ENCODE measurements at regions not wholly inside any gene's neighbourhood (a gene's known extent, or its start where the extent isn't known, plus 50 kb on each side); places are given as distances from the start of the nearest gene placed in this dataset.
A peak's percentile ranks its signal among the peaks of the same experiment; 100 is the strongest.

DNA sequence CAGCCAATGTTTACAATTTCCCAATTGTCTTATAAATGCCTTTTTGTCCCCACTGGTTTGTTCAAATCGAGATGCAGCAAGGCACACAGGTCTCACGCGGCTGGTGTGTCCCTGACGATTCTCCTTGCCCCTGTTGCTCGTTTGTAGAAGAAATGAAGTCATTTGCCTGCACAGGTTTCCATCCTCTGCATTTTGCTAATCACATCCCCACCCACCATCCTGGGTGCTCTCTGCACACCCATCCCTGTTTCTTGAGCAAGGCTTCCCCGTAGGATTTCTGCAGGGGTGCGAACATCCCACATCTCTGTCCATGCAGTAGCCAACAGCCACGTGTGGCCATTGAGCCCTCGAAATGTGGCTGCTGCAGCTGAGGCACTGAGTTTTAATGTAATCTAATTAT is 59.8 kb upstream of the SOX1 start:
- H3K27me3 ChIP-seq (ENCODE audit: control insufficient read depth, insufficient read depth, low read length) = no peaks in the 10 kb centered on the region
- H3K9ac ChIP-seq (ENCODE audit: low read length in 3 of 3) = no peak overlapping the region
- no peaks in the 10 kb centered on the region for H3K36me3 ChIP-seq (ENCODE audit: control insufficient read depth in 2 of 3, insufficient read depth in 3 of 3, low read length in 3 of 3)
- FAIRE-seq = no peak
- no peak overlapping the region for H3K4me3 ChIP-seq (ENCODE audit: low read length in 3 of 3)
- H3K27ac ChIP-seq (ENCODE audit: low read depth in 2 of 2, low read length in 2 of 2) = no peak overlapping the region
- no peaks in the 10 kb centered on the region for H3K9me3 ChIP-seq (ENCODE audit: control insufficient read depth in 2 of 3, insufficient read depth in 1 of 3, low read length in 3 of 3)
- DNase-seq = no peak
- H3K4me1 ChIP-seq (ENCODE audit: control insufficient read depth in 2 of 3, insufficient read depth in 2 of 3, low read depth in 1 of 3, low read length in 3 of 3) = no peaks in the 10 kb centered on the region
- intact Hi-C loops (cut with DNase I) = no loop called here
- TF ChIP-seq, protein P1, sequence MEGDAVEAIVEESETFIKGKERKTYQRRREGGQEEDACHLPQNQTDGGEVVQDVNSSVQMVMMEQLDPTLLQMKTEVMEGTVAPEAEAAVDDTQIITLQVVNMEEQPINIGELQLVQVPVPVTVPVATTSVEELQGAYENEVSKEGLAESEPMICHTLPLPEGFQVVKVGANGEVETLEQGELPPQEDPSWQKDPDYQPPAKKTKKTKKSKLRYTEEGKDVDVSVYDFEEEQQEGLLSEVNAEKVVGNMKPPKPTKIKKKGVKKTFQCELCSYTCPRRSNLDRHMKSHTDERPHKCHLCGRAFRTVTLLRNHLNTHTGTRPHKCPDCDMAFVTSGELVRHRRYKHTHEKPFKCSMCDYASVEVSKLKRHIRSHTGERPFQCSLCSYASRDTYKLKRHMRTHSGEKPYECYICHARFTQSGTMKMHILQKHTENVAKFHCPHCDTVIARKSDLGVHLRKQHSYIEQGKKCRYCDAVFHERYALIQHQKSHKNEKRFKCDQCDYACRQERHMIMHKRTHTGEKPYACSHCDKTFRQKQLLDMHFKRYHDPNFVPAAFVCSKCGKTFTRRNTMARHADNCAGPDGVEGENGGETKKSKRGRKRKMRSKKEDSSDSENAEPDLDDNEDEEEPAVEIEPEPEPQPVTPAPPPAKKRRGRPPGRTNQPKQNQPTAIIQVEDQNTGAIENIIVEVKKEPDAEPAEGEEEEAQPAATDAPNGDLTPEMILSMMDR (IDR thresholded peaks at IDR 0.05; ENCODE audit: borderline replicate concordance, extremely low read depth, insufficient read depth) = no peak

DNA sequence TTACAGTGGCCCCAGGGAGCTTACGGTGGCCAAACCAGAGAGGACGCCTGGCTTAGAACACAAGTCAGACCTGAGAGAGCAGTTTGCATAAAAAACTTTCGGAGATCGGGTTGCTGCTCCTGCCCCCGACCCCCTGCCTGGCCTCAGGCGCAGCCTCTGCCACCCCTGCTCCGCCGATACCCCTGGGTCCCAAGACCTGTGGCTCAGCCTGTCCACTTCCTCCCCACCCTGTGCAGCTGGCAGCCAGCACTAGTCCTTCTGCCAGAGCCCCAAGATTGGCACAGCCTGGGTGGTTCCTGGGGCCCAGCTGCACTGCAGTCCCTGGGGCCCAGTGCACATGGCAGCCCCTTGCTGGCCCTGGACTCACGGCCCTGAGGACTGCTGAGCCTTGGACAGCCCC is 56.2 kb upstream of the SOX1 start:
- intact Hi-C loops (cut with DNase I) = no loop called here
- H3K4me1 ChIP-seq (ENCODE audit: control insufficient read depth in 2 of 3, insufficient read depth in 2 of 3, low read depth in 1 of 3, low read length in 3 of 3) = no peaks in the 10 kb centered on the region
- no peak overlapping the region for H3K9ac ChIP-seq (ENCODE audit: low read length in 3 of 3)
- H3K27me3 ChIP-seq (ENCODE audit: control insufficient read depth, insufficient read depth, low read length) = no peaks in the 10 kb centered on the region
- H3K36me3 ChIP-seq (ENCODE audit: control insufficient read depth in 2 of 3, insufficient read depth in 3 of 3, low read length in 3 of 3) = no peaks in the 10 kb centered on the region
- no peak overlapping the region for H3K27ac ChIP-seq (ENCODE audit: low read depth in 2 of 2, low read length in 2 of 2)
- H3K4me3 ChIP-seq (ENCODE audit: low read length in 3 of 3) = no peak overlapping the region
- DNase-seq (no peak), FAIRE-seq (no peak)
- no peaks in the 10 kb centered on the region for H3K9me3 ChIP-seq (ENCODE audit: control insufficient read depth in 2 of 3, insufficient read depth in 1 of 3, low read length in 3 of 3)
- TF ChIP-seq, protein P1 (IDR thresholded peaks at IDR 0.05; ENCODE audit: borderline replicate concordance, extremely low read depth, insufficient read depth) = no peak

DNA sequence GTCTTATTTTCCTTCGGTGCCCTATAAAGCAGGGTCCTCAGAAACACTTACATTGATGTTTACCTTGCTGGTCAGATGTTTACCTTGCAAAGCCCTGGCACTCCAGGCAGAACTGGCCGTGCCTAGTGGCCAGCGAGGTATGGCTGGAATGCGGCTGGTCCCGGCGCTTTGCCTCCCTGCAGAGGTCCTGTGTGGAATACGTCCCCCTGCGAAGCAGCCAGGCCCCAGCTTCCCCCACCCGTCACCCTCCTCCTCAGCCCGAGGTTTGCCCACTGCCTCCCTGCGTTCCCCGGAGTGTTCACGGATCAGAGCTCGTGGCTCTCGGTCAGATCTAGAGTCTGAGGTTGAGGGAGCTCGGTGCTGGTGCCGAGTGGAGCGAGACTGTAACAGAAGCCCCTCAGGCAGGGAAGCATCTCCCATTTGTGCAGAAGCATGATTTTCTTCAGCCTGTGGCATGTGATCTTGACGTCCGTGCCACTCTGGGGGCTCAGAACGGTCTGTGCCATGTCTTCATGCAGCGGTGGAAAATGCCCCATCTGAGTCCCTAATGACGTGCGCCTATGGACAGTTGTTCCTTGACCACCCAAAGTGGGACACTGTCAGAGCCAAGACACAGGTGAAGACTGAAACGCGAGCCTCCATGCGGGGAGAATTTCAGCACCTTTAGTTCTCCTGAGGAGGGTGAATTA is 54.8 kb upstream of the SOX1 start:
- H3K36me3 ChIP-seq (ENCODE audit: control insufficient read depth in 2 of 3, insufficient read depth in 3 of 3, low read length in 3 of 3) = no peaks in the 10 kb centered on the region
- H3K4me3 ChIP-seq (ENCODE audit: low read length in 3 of 3) = no peak overlapping the region
- H3K27me3 ChIP-seq (ENCODE audit: control insufficient read depth, insufficient read depth, low read length) = no peaks in the 10 kb centered on the region
- intact Hi-C loops (cut with DNase I) = no loop called here
- TF ChIP-seq, protein P1 (IDR thresholded peaks at IDR 0.05; ENCODE audit: borderline replicate concordance, extremely low read depth, insufficient read depth) = no peak
- H3K27ac ChIP-seq (ENCODE audit: low read depth in 2 of 2, low read length in 2 of 2) = no peak overlapping the region
- H3K9me3 ChIP-seq (ENCODE audit: control insufficient read depth in 2 of 3, insufficient read depth in 1 of 3, low read length in 3 of 3) = no peaks in the 10 kb centered on the region
- no peaks in the 10 kb centered on the region for H3K4me1 ChIP-seq (ENCODE audit: control insufficient read depth in 2 of 3, insufficient read depth in 2 of 3, low read depth in 1 of 3, low read length in 3 of 3)
- FAIRE-seq (no peak), DNase-seq (peak in 4 of 5 donors; percentile 81 to 86 (median 84))
- no peak overlapping the region for H3K9ac ChIP-seq (ENCODE audit: low read length in 3 of 3)

DNA sequence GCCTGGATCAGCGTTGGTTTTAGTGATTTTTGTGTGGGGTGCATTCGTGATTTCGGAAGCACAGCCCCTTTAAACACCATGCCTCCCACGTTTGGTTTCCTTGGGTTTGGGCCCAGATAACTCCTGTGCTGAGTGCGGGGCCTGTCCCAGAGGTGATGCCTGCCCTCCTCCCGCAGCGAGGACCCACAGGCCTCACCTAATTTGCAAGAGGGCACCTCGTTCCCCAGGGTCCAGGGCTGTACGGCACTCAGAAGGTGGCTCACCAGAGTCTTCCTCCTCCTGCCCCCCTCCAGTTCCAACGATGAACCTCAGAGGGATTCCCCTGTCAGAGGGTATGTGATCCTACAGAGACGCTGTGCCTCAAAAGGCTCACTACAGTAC is 54.3 kb upstream of the SOX1 start:
- no peaks in the 10 kb centered on the region for H3K27me3 ChIP-seq (ENCODE audit: control insufficient read depth, insufficient read depth, low read length)
- H3K4me1 ChIP-seq (ENCODE audit: control insufficient read depth in 2 of 3, insufficient read depth in 2 of 3, low read depth in 1 of 3, low read length in 3 of 3) = no peaks in the 10 kb centered on the region
- H3K9me3 ChIP-seq (ENCODE audit: control insufficient read depth in 2 of 3, insufficient read depth in 1 of 3, low read length in 3 of 3) = no peaks in the 10 kb centered on the region
- intact Hi-C loops (cut with DNase I) = no loop called here
- H3K36me3 ChIP-seq (ENCODE audit: control insufficient read depth in 2 of 3, insufficient read depth in 3 of 3, low read length in 3 of 3) = no peaks in the 10 kb centered on the region
- no peak overlapping the region for H3K9ac ChIP-seq (ENCODE audit: low read length in 3 of 3)
- no peak for FAIRE-seq
- no peak overlapping the region for H3K4me3 ChIP-seq (ENCODE audit: low read length in 3 of 3)
- DNase-seq = no peak
- no peak overlapping the region for H3K27ac ChIP-seq (ENCODE audit: low read depth in 2 of 2, low read length in 2 of 2)
- TF ChIP-seq, protein P1 (IDR thresholded peaks at IDR 0.05; ENCODE audit: borderline replicate concordance, extremely low read depth, insufficient read depth) = no peak

All from kidney (tissue), 13 donors.